ENCODE measurements at regions not wholly inside any gene's neighbourhood (a gene's known extent, or its start where the extent isn't known, plus 50 kb on each side); places are given as distances from the start of the nearest gene placed in this dataset.

DNA sequence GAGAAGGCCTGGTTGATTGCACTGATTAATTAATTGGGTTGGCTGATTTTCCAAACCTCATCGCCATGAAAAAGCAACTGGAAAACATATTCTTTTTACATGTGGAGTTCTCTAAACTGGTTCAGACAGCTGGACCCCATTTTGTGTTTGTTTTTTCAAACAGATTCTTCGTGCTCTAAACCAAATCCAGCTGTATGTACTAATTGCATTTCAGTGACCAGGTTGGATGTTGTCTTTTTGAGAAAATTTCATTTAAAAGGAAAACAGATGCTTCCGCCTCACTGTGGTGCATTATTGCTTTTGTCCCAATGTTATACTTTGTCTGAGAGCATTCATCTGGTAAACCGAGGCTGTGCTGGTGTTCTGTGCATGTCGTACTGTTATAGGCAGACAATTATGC is 67.8 kb upstream of the LNX1 start:
- TF ChIP-seq YY1 (IDR thresholded peaks at IDR 0.05; ENCODE audit: insufficient read depth, insufficient read length) (no peak), ZNF274 (IDR thresholded peaks at IDR 0.05; ENCODE audit: low read depth, low read length) (no peak), SUZ12 (IDR thresholded peaks at IDR 0.05; ENCODE audit: extremely low read depth, insufficient read depth, insufficient read length) (no peak)
